ENCODE measurements at regions not wholly inside any gene's neighbourhood (a gene's known extent, or its start where the extent isn't known, plus 50 kb on each side); places are given as distances from the start of the nearest gene placed in this dataset.
"Not testable (repeated sequence)": the region's sequence is repeated elsewhere in the genome, so short reads cannot be mapped to it uniquely, and the experiment has no call there.

DNA sequence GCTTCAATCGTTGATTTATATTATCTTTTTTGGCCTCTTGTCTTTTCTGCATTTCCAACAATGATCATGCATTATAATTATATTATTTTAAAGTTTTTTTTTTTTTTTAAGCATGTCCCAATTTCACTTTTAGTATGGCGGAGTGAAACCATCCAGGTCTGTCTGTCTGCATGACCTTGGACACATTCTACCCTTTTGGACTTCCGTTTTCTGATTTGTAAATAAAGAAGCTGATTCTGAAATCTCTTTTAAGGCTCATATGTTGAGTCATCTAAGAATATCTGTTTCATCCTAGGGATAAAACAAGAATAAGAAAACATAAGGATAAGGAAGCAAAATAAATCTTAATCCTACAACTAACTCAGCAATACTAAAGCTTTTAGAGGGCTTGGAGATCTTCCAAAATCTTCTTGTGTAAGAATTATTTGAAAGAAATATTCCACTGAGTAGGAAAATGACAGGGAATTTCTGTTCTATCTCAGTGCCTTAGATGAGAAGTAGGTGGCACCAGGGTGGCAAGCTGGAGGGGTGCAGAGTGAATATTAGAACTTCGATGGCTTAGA lies 195.7 kb upstream of the TOX3 start:
- DNase-seq (ENCODE audit: low spot score) = no peak
- intact Hi-C loops (cut with DNase I) = no loop called here

- intact Hi-C loops (cut with DNase I) = no loop called here
- no peak for DNase-seq (ENCODE audit: low spot score)
These were observed 195.1 kb upstream of the TOX3 start for GRCh38 chr16:52742052-52742451.

- intact Hi-C loops (cut with DNase I) = no loop called here
- no peak for DNase-seq (ENCODE audit: low spot score)
These were observed 194.4 kb upstream of the TOX3 start for GRCh38 chr16:52741351-52741750.

- DNase-seq (ENCODE audit: low spot score) = no peak
- intact Hi-C loops (cut with DNase I) = no loop called here
These were observed 193.8 kb upstream of the TOX3 start for GRCh38 chr16:52740766-52741165.

GRCh38 chr16:52740333-52740732 lies 193.4 kb upstream of the TOX3 start:
- no peak for DNase-seq (ENCODE audit: low spot score)
- intact Hi-C loops (cut with DNase I) = no loop called here

- intact Hi-C loops (cut with DNase I); DNase-seq (ENCODE audit: low spot score): not testable (repeated sequence)
These were observed 192.0 kb upstream of the TOX3 start for GRCh38 chr16:52738992-52739391.

DNA sequence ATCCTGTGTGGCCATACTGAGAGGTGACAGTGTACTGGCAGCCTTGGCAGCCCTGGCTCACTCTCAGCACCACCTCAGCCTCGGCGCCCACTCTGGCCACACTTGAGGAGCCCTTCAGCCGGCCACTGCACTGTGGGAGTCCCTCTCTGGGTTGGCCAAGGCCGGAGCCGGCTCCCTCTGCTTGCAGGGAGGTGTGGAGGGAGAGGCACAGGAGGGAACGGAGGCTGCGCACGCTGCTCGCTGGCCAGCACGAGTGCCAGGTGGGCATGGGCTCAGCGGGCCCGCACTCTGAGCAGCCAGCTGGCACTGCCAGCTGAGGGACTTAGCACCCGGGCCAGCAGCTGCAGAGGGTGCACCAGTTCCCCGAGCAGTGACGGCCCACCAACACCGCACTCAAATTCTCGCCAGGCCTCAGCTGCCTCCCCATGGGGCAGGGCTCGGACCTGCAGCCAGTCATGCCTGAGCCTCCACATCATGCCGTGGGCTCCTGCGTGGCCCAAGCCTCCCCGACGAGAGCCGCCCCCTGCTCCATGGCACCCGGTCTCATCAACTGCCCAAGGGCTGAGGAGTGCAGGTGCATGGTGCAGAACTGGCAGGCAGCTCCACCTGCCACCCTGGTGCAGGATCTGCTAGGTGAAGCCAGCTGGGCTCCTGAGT lies 184.4 kb upstream of the TOX3 start:
- DNase-seq (ENCODE audit: low spot score) = no peak
- intact Hi-C loops (cut with DNase I) = no loop called here

GRCh38 chr16:52729731-52730130 lies 182.8 kb upstream of the TOX3 start:
- intact Hi-C loops (cut with DNase I) = no loop called here
- no peak for DNase-seq (ENCODE audit: low spot score)

- intact Hi-C loops (cut with DNase I) = no loop called here
- no peak for DNase-seq (ENCODE audit: low spot score)
These were observed 180.9 kb upstream of the TOX3 start for GRCh38 chr16:52727849-52728248.

GRCh38 chr16:52727441-52727840 lies 180.5 kb upstream of the TOX3 start:
- intact Hi-C loops (cut with DNase I) = no loop called here
- no peak for DNase-seq (ENCODE audit: low spot score)

DNA sequence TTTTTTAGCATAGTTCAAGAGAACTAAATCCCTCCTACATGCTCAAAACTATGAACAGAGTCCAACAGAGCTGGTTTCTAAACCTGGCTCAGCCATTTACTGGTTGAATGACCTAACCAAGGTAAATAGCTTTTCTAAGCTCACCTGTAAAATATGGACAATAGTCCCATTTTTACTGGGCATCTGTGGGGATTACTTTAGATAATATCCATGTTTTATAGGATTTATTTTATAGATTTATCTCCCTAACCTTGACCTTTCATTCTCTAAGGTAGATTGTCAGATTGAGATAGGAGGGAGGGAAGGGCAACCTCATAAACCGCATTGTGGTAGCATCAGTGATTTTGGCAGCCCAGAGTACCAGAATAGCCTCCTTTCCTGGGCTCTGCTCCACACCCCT lies 178.5 kb upstream of the TOX3 start:
- intact Hi-C loops (cut with DNase I) = no loop called here
- DNase-seq (ENCODE audit: low spot score) = no peak

- intact Hi-C loops (cut with DNase I) = no loop called here
- DNase-seq (ENCODE audit: low spot score) = no peak
These were observed 178.1 kb upstream of the TOX3 start for GRCh38 chr16:52725043-52725442.

- DNase-seq (ENCODE audit: low spot score) = no peak
- intact Hi-C loops (cut with DNase I) = no loop called here
These were observed 174.4 kb upstream of the TOX3 start for GRCh38 chr16:52721331-52721730.

- intact Hi-C loops (cut with DNase I) = no loop called here
- no peak for DNase-seq (ENCODE audit: low spot score)
These were observed 171.1 kb upstream of the TOX3 start for GRCh38 chr16:52718046-52718445.

DNA sequence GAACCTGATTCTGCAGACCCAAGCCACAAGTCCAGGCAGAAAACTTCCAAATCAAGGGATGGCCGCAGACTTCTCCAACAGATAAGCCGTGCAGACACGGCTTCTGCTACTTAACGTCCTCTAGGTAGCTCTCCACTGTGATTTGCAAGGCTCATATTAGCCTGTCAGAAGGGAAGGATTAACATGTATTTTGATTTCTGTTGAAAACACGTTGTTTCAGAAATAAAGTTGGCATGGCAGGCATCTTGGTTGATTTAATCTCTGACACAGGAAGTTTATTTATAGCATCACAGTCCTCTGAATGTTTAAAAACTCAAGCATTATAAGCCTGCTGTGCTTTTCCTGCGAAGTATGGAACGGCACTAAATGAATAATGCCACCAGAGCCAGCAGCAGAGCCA lies 166.8 kb upstream of the TOX3 start:
- intact Hi-C loops (cut with DNase I) = no loop called here

DNA sequence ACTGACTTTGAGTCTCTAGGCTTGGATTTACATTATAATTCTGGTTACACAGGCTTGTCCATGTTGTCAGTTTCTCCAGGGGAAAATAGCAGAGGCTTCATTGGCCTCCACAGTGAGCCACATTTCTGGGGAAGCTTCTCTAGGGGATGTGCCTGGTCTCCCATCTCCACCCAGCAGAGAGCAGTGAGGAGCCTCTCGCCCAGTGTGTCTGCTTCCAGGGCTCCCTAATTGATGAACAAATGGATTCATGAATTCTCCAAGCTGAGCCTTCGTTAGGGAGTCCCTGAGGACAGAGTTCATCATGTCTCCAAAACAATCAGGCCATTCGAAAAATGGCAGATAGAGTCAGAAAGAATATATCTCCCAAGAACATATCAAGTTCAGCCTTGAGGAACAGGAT lies 162.4 kb upstream of the TOX3 start:
- DNase-seq (ENCODE audit: low spot score) = no peak
- intact Hi-C loops (cut with DNase I) = no loop called here

More for the DNA sequence above, 166.8 kb upstream of the TOX3 start:
- no peak for DNase-seq (ENCODE audit: low spot score)

DNA sequence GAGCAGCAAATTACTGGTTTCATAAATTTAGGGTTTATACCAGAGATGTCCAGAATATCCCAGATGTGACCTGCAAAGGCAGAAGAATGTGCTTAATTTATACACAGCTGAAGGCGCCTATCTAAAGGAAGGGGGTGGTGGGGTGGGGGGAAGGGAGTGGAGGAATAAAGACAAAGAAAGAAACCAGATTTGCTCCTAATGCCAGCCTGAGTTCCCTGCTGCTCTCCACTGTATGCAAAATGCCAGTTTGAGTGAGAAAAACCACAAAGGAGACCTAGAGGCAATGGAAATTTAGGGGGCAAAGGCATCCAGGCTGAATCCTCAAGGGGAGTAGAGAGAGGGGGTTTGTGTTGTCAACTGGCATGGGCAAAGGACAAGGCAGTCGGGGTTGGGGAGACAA lies 161.5 kb upstream of the TOX3 start:
- no peak for DNase-seq (ENCODE audit: low spot score)
- intact Hi-C loops (cut with DNase I) = no loop called here

GRCh38 chr16:52707676-52708337 lies 160.9 kb upstream of the TOX3 start:
- intact Hi-C loops (cut with DNase I) = no loop called here
- no peak for DNase-seq (ENCODE audit: low spot score)

GRCh38 chr16:52705122-52705521 lies 158.2 kb upstream of the TOX3 start:
- intact Hi-C loops (cut with DNase I) = no loop called here
- DNase-seq (ENCODE audit: low spot score) = no peak

DNA sequence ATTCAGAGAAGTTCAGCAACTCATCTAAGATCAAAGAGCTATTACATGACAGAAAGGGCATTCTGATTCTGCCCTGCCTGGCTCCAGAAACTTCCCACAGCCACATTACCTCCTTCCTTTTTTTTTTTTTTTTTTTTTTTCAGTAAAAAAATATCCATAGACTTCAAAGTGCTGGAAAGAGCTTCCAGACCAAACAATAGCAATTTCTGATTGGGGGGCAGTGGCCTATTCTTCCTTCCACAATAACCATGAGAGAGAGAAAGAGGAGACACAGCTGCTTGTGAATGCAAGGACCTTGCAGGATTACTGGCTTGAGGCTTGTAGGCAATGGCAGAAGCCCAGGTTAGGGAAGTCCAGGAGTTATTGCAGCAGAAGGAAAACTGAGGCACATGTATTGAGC lies 151.0 kb upstream of the TOX3 start:
- intact Hi-C loops (cut with DNase I) = no loop called here

GRCh38 chr16:52696126-52696525 lies 149.2 kb upstream of the TOX3 start:
- no peak for DNase-seq (ENCODE audit: low spot score)

More for the DNA sequence above, 151.0 kb upstream of the TOX3 start:
- DNase-seq (ENCODE audit: low spot score) = no peak

More at GRCh38 chr16:52696126-52696525, 149.2 kb upstream of the TOX3 start:
- intact Hi-C loops (cut with DNase I) = no loop called here
